WTC11 (cell line): ENCODE measurements at regions not wholly inside any gene's neighbourhood (a gene's known extent, or its start where the extent isn't known, plus 50 kb on each side); places are given as distances from the start of the nearest gene placed in this dataset.

Experiments used
- SMAD3 ChIP-seq: sonication (generic); formaldehyde crosslinking; IDR thresholded peaks from 2 replicates; pipeline ENCODE4 v1.8.0; 2022; ENCODE audit warnings: missing genetic modification reagents, mild to moderate bottlenecking, borderline replicate concordance
- TEAD4 ChIP-seq: sonication (generic); formaldehyde crosslinking; IDR thresholded peaks from 2 replicates; pipeline ENCODE4 v1.8.0; 2022; ENCODE audit warnings: mild to moderate bottlenecking, missing genetic modification reagents
- ZNF121 ChIP-seq: sonication (generic); formaldehyde crosslinking; IDR thresholded peaks from 2 replicates; pipeline ENCODE4 v1.8.0; 2023; ENCODE audit warnings: missing genetic modification reagents
- TF ChIP-seq, protein P1 (sequence below): fragments of 200-600 bp; IDR thresholded peaks from 2 replicates; pipeline ENCODE4 v1.8.0; 2022; ENCODE audit warnings: antibody characterized with exemption

DNA sequence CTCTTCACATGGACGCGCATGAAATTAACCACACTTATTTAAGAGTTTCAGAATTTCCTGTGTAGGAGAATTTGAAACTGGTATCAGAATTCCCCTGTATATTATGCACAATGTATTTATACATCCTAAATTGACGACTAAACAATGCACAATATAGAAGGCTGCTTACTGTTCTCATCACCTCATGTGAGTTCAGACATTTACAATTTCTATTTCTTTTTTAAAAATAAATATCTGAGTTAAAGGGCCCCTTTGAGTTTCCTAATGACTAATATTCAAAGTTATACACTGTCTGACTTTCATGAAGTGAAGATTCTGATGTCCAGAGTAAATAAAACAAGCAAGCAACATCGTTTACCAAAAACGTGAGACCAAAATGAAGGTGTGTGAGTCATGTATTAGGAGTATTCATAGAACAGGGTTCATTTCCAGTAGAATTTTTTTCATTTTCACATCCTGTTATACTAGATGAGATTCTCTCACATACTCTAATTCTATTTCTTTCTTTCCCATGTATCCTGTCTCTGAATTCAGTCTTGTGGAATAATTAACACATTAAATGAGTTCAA lies 406.2 kb downstream of the NUP35 start:
- TF ChIP-seq TEAD4 (no peak), SMAD3 (CRISPR knock-in tag) (no peak), ZNF121 (CRISPR knock-in tag) (no peak)
- TF ChIP-seq, protein P1, sequence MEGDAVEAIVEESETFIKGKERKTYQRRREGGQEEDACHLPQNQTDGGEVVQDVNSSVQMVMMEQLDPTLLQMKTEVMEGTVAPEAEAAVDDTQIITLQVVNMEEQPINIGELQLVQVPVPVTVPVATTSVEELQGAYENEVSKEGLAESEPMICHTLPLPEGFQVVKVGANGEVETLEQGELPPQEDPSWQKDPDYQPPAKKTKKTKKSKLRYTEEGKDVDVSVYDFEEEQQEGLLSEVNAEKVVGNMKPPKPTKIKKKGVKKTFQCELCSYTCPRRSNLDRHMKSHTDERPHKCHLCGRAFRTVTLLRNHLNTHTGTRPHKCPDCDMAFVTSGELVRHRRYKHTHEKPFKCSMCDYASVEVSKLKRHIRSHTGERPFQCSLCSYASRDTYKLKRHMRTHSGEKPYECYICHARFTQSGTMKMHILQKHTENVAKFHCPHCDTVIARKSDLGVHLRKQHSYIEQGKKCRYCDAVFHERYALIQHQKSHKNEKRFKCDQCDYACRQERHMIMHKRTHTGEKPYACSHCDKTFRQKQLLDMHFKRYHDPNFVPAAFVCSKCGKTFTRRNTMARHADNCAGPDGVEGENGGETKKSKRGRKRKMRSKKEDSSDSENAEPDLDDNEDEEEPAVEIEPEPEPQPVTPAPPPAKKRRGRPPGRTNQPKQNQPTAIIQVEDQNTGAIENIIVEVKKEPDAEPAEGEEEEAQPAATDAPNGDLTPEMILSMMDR = no peak
